ENCODE measurements at regions not wholly inside any gene's neighbourhood (a gene's known extent, or its start where the extent isn't known, plus 50 kb on each side); places are given as distances from the start of the nearest gene placed in this dataset.

DNA sequence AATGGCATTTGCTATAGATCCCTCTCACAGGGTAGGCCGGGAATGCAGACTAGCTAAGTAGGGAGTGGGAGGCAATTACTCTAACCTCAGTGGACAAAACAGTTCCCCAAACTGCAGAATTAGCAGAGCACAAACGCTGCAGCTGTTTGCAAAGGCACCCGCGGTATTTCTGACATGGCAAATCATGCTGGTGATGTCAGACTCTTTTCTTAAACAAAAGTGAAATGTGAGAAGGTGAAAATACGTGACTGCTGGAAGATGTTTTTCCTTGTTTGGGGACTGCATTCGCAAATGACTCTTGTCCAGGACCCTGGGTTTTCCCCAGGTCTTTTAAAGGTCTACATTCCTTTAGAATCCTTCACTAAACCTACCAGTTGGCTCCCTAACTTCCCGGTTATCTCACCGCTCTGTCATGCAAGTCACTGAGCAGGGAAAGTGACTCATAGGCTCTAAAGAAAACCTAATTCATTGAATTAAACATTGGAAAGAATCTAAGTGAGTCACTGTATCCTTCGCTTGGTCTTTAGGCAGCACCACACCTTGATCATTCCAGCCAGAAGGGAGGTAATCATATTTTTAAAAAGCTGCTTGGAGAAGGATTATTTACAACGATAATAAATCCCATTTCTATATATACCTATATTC lies 91.5 kb upstream of the DNAH5 start:
- Histone ChIP-seq H4K91ac (ENCODE audit: insufficient read length, low read depth, low read length) (no peak overlapping the region), H3K4ac (ENCODE audit: low read depth, low read length) (no peak overlapping the region; the same call in 1 of the 2 replicates), H2BK120ac (ENCODE audit: low read depth, low read length, poor library complexity, severe bottlenecking) (no peak overlapping the region), H3K23ac (ENCODE audit: insufficient read length, low read depth, low read length) (no peak overlapping the region), H4K20me1 (ENCODE audit: control insufficient read depth, insufficient read depth, insufficient read length) (no peaks in the 10 kb centered on the region), H3K56ac (ENCODE audit: insufficient read length, low read depth, low read length) (no peak overlapping the region), H3K27ac (ENCODE audit: insufficient read length, low read depth, low read length) (peak overlapping the region; percentile 10), H3K79me2 (ENCODE audit: insufficient read depth, low read length) (no peaks in the 10 kb centered on the region; the same call in 1 of the 2 replicates), H2BK5ac (ENCODE audit: insufficient read length, low read length) (no peak overlapping the region), H2BK15ac (ENCODE audit: low read depth, low read length) (no peak overlapping the region), H3K23me2 (ENCODE audit: insufficient read length, low read depth, low read length, poor library complexity, severe bottlenecking) (peaks cover 6% of the 10 kb centered on the region), H3K4me1 (ENCODE audit: insufficient read depth, low read length) (peaks cover 14% of the 10 kb centered on the region; the same call in 1 of the 2 replicates), H4K5ac (ENCODE audit: insufficient read length, low read depth, low read length) (no peak overlapping the region), H2AFZ (ENCODE audit: low read length) (no peak overlapping the region), H3K27me3 (ENCODE audit: insufficient read depth, low read length) (peaks cover 2% of the 10 kb centered on the region; the same call in 1 of the 2 replicates), H3K4me2 (ENCODE audit: insufficient read depth, insufficient read length, low read length) (peak overlapping the region; percentile 47), H2BK12ac (ENCODE audit: insufficient read length, low read depth, low read length) (no peak overlapping the region), H3K18ac (ENCODE audit: insufficient read length, low read depth, low read length) (peak overlapping the region; percentile 6), H3K14ac (ENCODE audit: insufficient read depth, low read length) (peak overlapping the region; percentile 9; the same call in 1 of the 2 replicates), H2BK20ac (ENCODE audit: low read depth, low read length, poor library complexity, severe bottlenecking) (no peak overlapping the region), H4K8ac (replicated peaks; ENCODE audit: insufficient read length, low read depth, low read length) (no peak overlapping the region), H3K9me3 (ENCODE audit: control insufficient read depth, low read depth, low read length) (no peaks in the 10 kb centered on the region), H3K79me1 (ENCODE audit: insufficient read depth, low read depth, low read length, poor library complexity, severe bottlenecking) (no peaks in the 10 kb centered on the region), H2AK5ac (ENCODE audit: insufficient read length, low read length) (no peak overlapping the region), H3K9ac (ENCODE audit: extremely low read depth, insufficient read length, low read length) (no peak overlapping the region), H3T11ph (ENCODE audit: low read length) (no peak overlapping the region)
- peak overlapping the region; percentile 25 to 34; a peak in 3 of 5 replicates for H3K4me3 Mint-ChIP-seq
- H3K27me3 Mint-ChIP-seq (ENCODE audit: low read depth) = peaks cover 18% of the 10 kb centered on the region
- H3K4me1 Mint-ChIP-seq = peaks cover 39 to 44% of the 10 kb centered on the region in 2 experiments
- DNase-seq = peak; percentile 71
- TF ChIP-seq, protein P1, sequence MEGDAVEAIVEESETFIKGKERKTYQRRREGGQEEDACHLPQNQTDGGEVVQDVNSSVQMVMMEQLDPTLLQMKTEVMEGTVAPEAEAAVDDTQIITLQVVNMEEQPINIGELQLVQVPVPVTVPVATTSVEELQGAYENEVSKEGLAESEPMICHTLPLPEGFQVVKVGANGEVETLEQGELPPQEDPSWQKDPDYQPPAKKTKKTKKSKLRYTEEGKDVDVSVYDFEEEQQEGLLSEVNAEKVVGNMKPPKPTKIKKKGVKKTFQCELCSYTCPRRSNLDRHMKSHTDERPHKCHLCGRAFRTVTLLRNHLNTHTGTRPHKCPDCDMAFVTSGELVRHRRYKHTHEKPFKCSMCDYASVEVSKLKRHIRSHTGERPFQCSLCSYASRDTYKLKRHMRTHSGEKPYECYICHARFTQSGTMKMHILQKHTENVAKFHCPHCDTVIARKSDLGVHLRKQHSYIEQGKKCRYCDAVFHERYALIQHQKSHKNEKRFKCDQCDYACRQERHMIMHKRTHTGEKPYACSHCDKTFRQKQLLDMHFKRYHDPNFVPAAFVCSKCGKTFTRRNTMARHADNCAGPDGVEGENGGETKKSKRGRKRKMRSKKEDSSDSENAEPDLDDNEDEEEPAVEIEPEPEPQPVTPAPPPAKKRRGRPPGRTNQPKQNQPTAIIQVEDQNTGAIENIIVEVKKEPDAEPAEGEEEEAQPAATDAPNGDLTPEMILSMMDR (conservative IDR thresholded peaks at IDR 0.05) = no peak
- H3K36me3 Mint-ChIP-seq (ENCODE audit: insufficient read depth in 1 of 3, low read depth in 3 of 3) = peaks cover 0 to 2% (median 0%) of the 10 kb centered on the region in 3 experiments; a peak in 3 of 7 replicates
- H3K27ac Mint-ChIP-seq = peak overlapping the region; percentile 13 to 89 (median 70); a peak in 4 of 7 replicates
- WGBS (ENCODE audit: extremely low coverage, insufficient read length, low lambda C conversion rate) = no CpG with 5 or more reads among the region's 10 CpGs
- H3K9me3 Mint-ChIP-seq = no peaks in the 10 kb centered on the region

Data from H9 (cell line).